ENCODE measurements at regions not wholly inside any gene's neighbourhood (a gene's known extent, or its start where the extent isn't known, plus 50 kb on each side); places are given as distances from the start of the nearest gene placed in this dataset.
A peak's percentile ranks its signal among the peaks of the same experiment; 100 is the strongest.
"Not testable (repeated sequence)": the region's sequence is repeated elsewhere in the genome, so short reads cannot be mapped to it uniquely, and the experiment has no call there.

DNA sequence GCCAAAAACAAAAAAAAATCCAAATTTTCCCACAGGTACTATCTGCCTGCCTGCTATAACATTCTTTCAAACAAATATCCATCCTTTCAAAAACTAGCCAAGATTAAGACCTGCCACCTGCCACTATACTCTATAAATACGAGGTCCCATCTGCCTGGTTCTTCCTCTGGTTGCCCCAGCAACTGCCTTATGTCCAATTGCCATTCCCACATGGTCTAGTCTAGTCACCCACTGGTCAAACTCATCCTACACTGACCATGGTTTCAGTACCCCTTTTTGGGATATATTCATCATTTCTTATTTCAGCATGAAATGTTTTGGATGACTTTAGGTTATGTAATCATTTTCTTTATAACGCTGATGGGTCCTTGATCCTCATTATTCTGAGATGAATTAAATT is 95.1 kb upstream of the CCNG1 start:
- TF ChIP-seq, protein P1, sequence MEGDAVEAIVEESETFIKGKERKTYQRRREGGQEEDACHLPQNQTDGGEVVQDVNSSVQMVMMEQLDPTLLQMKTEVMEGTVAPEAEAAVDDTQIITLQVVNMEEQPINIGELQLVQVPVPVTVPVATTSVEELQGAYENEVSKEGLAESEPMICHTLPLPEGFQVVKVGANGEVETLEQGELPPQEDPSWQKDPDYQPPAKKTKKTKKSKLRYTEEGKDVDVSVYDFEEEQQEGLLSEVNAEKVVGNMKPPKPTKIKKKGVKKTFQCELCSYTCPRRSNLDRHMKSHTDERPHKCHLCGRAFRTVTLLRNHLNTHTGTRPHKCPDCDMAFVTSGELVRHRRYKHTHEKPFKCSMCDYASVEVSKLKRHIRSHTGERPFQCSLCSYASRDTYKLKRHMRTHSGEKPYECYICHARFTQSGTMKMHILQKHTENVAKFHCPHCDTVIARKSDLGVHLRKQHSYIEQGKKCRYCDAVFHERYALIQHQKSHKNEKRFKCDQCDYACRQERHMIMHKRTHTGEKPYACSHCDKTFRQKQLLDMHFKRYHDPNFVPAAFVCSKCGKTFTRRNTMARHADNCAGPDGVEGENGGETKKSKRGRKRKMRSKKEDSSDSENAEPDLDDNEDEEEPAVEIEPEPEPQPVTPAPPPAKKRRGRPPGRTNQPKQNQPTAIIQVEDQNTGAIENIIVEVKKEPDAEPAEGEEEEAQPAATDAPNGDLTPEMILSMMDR (IDR thresholded peaks at IDR 0.05; ENCODE audit: insufficient read depth, missing control alignments) = no peak
- FAIRE-seq (no peak), DNase-seq (ENCODE audit: insufficient read length, low spot score) (no peak)

DNA sequence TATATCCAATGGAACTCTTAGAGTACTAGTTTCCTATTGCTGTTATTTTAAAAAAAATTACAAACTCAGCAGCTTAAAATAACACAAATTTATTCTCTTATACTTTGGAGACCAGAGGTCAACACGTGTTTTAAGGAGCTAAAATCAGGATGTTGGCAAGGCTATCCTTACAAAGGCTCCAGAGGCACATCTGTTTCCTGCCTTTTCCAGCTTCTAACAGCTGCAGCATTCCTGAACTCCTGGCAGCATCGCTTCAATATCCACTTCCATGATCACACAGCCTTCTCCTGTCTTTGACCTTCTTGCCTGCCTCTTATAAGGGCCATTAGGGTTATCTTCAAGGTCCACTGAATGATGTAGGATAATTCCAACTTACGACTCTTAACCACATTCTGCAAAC is 92.2 kb upstream of the CCNG1 start:
- FAIRE-seq (no peak), DNase-seq (ENCODE audit: insufficient read length, low spot score) (no peak)
- TF ChIP-seq, protein P1 (IDR thresholded peaks at IDR 0.05; ENCODE audit: insufficient read depth, missing control alignments) = no peak

DNA sequence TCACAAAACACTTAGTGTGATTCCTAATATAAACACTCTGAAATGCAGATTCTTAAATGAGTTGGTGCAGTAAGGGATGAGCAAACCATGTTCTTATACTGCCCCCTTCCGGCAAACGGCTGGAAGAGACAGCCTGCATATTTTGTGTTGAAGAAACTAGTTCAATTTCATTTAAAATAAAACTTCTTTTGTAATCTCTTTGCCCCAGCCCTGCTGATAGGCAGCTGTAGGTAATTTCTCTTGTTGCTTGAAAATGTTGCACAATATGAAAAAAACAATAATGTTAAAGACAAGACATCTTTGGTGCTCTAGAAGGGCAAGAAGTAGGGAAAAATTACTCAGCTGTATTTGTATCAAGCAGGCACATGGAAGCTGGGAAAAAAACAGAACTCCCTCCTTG is 89.7 kb upstream of the CCNG1 start:
- FAIRE-seq (no peak), DNase-seq (ENCODE audit: insufficient read length, low spot score) (no peak)
- TF ChIP-seq, protein P1 (IDR thresholded peaks at IDR 0.05; ENCODE audit: insufficient read depth, missing control alignments) = peak; percentile 92

DNA sequence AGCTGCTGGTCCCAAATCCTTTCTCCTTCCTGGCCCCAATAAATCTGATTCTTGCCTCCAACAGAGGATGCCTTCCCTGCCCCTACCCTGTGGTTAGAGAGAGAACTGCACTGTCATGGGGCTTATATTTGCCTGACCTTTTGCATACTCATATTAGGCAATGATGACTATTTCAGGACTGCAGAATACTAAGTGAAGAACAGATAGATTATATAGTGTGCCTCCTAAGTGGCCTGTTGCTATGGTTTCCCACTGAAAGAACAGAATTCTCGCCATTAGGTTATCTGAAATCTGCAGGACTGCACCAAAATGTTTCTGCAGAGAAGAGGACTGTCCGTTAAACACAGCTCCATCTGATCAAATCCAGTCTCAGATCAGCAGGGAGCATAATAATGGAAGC is 87.3 kb upstream of the CCNG1 start:
- DNase-seq (ENCODE audit: insufficient read length, low spot score) = no peak
- TF ChIP-seq, protein P1 (IDR thresholded peaks at IDR 0.05; ENCODE audit: insufficient read depth, missing control alignments) = no peak
- FAIRE-seq = no peak

DNA sequence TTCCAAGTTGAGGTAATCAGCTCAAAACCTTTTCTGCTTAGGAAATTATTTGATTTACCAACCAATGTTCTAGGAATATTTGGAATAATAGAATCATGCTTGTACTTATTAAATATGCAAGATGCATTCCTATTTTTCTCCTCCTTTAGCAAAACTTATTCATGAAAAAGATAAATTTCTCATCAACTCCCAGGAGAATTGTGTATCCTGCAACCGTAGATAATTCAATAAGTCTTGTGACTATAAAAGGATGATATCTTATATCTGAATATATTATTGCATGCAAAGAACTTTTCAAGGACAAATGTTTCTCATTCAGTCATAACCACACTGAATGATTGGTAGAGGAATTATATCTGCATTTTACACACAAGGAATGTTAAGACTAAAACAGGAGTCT is 84.9 kb upstream of the CCNG1 start:
- DNase-seq (ENCODE audit: insufficient read length, low spot score) (no peak), FAIRE-seq (no peak)
- TF ChIP-seq, protein P1 (IDR thresholded peaks at IDR 0.05; ENCODE audit: insufficient read depth, missing control alignments) = no peak

DNA sequence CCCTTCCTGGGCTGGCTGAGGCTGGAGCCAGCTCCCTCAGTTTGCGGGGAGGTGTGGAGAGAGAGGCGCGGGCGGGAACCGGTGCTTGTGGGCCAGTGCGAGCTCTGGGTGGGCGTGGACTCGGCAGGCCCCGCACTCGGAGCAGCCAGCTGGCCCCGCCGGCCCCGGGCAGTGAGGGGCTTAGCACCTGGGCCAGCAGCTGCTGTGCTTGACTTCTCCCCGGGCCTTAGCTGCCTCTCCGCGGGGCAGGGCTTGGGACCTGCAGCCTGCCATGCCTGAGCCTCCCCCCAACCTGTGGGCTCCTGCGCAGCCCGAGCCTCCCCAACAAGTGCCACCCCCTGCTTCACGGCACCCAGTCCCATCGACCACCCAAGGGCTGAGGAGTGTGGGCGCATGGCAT is 81.6 kb upstream of the CCNG1 start:
- FAIRE-seq; DNase-seq (ENCODE audit: insufficient read length, low spot score): not testable (repeated sequence)

DNA sequence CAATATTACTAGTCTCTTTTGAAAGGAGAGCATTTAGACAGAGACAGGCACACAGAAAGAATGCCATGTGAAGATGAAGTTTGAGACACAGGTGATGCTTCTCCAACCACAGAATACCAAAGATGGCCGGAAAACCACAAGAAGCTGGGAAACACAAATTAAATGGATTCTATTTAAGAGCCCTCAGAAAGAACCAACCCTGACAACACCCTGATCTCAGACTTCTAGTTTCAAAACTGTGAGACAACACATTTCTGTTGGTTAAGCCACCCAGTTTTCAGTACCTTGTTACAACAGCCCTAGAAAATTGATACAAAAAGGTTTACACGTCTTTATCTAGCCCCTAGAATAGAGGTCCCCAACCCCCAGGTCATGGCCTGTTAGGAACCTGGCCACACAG is 79.8 kb upstream of the CCNG1 start:
- FAIRE-seq (no peak), DNase-seq (ENCODE audit: insufficient read length, low spot score) (no peak)
- TF ChIP-seq, protein P1 (IDR thresholded peaks at IDR 0.05; ENCODE audit: insufficient read depth, missing control alignments) = no peak

DNA sequence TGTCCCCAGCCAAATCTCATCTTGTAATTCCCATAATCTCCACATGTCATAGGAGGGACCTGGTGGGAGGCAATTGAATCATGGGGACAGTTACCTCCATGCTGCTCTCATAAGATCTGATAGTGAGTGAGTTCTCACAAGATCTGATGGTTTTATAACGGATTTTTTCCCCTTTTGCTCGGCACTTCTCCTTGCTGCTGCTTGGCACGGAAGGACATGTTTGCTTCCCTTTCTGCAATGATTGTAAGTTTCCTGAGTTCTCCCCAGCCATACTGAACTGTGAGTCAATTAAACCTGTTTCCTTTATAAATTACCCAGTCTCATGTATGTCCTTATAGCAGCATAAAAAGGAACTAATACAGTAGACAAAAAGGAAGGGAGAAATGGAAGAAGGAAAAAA is 76.7 kb upstream of the CCNG1 start:
- DNase-seq (ENCODE audit: insufficient read length, low spot score) = no peak
- TF ChIP-seq, protein P1 (IDR thresholded peaks at IDR 0.05; ENCODE audit: insufficient read depth, missing control alignments) = no peak
- FAIRE-seq = no peak
